GM12873 (cell line): ENCODE measurements at regions not wholly inside any gene's neighbourhood (a gene's known extent, or its start where the extent isn't known, plus 50 kb on each side); places are given as distances from the start of the nearest gene placed in this dataset.

Experiments used
- CTCF ChIP-seq: IDR thresholded peaks from 2 replicates; pipeline ENCODE4 v1.5.1; 2012; ENCODE audit warnings: low read depth, mild to moderate bottlenecking, moderate library complexity, low read length, control low read depth; ENCODE audit not compliant: insufficient read depth; ENCODE audit errors: missing control alignments

GRCh38 chr16:27600381-27600780 lies 50.4 kb downstream of the KATNIP start:
- no peak for TF ChIP-seq CTCF

GRCh38 chr16:27602103-27602502 lies 52.2 kb downstream of the KATNIP start:
- no peak for TF ChIP-seq CTCF

GRCh38 chr16:27605500-27606106 lies 55.7 kb downstream of the KATNIP start:
- peak; percentile 84 for TF ChIP-seq CTCF

- TF ChIP-seq CTCF = no peak
Observed at GRCh38 chr16:27611340-27611739, 61.4 kb downstream of the KATNIP start.

- TF ChIP-seq CTCF = no peak
Observed at GRCh38 chr16:27613238-27613791, 63.4 kb downstream of the KATNIP start.

GRCh38 chr16:27617665-27618064 lies 67.7 kb downstream of the KATNIP start:
- TF ChIP-seq CTCF = no peak

- TF ChIP-seq CTCF = no peak
Observed at GRCh38 chr16:27618165-27618564, 68.2 kb downstream of the KATNIP start.
